ENCODE measurements at regions not wholly inside any gene's neighbourhood (a gene's known extent, or its start where the extent isn't known, plus 50 kb on each side); places are given as distances from the start of the nearest gene placed in this dataset.

GRCh38 chr3:83496462-83496861 is 1462.3 kb upstream of the CADM2 start:
- H3K9me3 ChIP-seq (ENCODE audit: control insufficient read depth, low read depth, low read length): no peaks in the 10 kb centered on the region
- H3K4me1 Mint-ChIP-seq: no peaks in the 10 kb centered on the region
- no peaks in the 10 kb centered on the region for H3K27me3 Mint-ChIP-seq (ENCODE audit: low read depth)
- no peaks in the 10 kb centered on the region for H3K79me1 ChIP-seq (ENCODE audit: insufficient read depth, low read depth, low read length, poor library complexity, severe bottlenecking)
- no peaks in the 10 kb centered on the region; a peak in 1 of 5 replicates for H3K9me3 Mint-ChIP-seq
- H3K4me2 ChIP-seq (ENCODE audit: insufficient read depth, insufficient read length, low read length): no peak overlapping the region
- no peaks in the 10 kb centered on the region for H3K4me1 ChIP-seq (ENCODE audit: insufficient read depth, low read length)
- H3K27ac Mint-ChIP-seq: no peak overlapping the region
- H3K27me3 ChIP-seq (ENCODE audit: insufficient read depth, low read length): no peaks in the 10 kb centered on the region
- no peak overlapping the region for H4K91ac ChIP-seq (ENCODE audit: insufficient read length, low read depth, low read length)
- no peak overlapping the region for H2AFZ ChIP-seq (ENCODE audit: low read length)
- no peak for DNase-seq
- no peak overlapping the region for H3T11ph ChIP-seq (ENCODE audit: low read length)
- TF ChIP-seq CTCF (conservative IDR thresholded peaks at IDR 0.05): no peak
- no peaks in the 10 kb centered on the region for H3K79me2 ChIP-seq (ENCODE audit: insufficient read depth, low read length)
- no peak overlapping the region for H3K23ac ChIP-seq (ENCODE audit: insufficient read length, low read depth, low read length)
- no peak overlapping the region for H3K4ac ChIP-seq (ENCODE audit: low read depth, low read length)
- H3K4me3 Mint-ChIP-seq: no peak overlapping the region
- no peak overlapping the region for H4K8ac ChIP-seq (replicated peaks; ENCODE audit: insufficient read length, low read depth, low read length)
- H4K5ac ChIP-seq (ENCODE audit: insufficient read length, low read depth, low read length): no peak overlapping the region
- WGBS (ENCODE audit: extremely low coverage, insufficient read length, low lambda C conversion rate): no CpG with 5 or more reads among the region's 1 CpG
- no peaks in the 10 kb centered on the region for H4K20me1 ChIP-seq (ENCODE audit: control insufficient read depth, insufficient read depth, insufficient read length)
- H3K18ac ChIP-seq (ENCODE audit: insufficient read length, low read depth, low read length): no peak overlapping the region
- H2AK5ac ChIP-seq (ENCODE audit: insufficient read length, low read length): no peak overlapping the region
- no peak overlapping the region for H3K56ac ChIP-seq (ENCODE audit: insufficient read length, low read depth, low read length)
- H3K9ac ChIP-seq (ENCODE audit: extremely low read depth, insufficient read length, low read length): no peak overlapping the region
- no peak overlapping the region for H2BK120ac ChIP-seq (ENCODE audit: low read depth, low read length, poor library complexity, severe bottlenecking)
- H2BK12ac ChIP-seq (ENCODE audit: insufficient read length, low read depth, low read length): no peak overlapping the region
- no peaks in the 10 kb centered on the region for H3K23me2 ChIP-seq (ENCODE audit: insufficient read length, low read depth, low read length, poor library complexity, severe bottlenecking)
- H2BK15ac ChIP-seq (ENCODE audit: low read depth, low read length): no peak overlapping the region
- H3K14ac ChIP-seq (ENCODE audit: insufficient read depth, low read length): no peak overlapping the region
- H3K27ac ChIP-seq (ENCODE audit: insufficient read length, low read depth, low read length): no peak overlapping the region
- no peak overlapping the region for H2BK5ac ChIP-seq (ENCODE audit: insufficient read length, low read length)
- no peak overlapping the region for H2BK20ac ChIP-seq (ENCODE audit: low read depth, low read length, poor library complexity, severe bottlenecking)
- H3K36me3 Mint-ChIP-seq (ENCODE audit: insufficient read depth in 1 of 3, low read depth in 3 of 3): no peaks in the 10 kb centered on the region
